Fibroblast of the aortic adventitia (primary cell): ENCODE measurements at regions not wholly inside any gene's neighbourhood (a gene's known extent, or its start where the extent isn't known, plus 50 kb on each side); places are given as distances from the start of the nearest gene placed in this dataset.

Experiments
- DNase-seq: peaks from one replicate; pipeline ENCODE4 v3.0.0-alpha.2; 2010; ENCODE audit warnings: low read depth
- H3K4me3 ChIP-seq: 2 replicates; pipeline ENCODE4 v1.5.1; 2011; ENCODE audit warnings: low read depth, mild to moderate bottlenecking, control low read depth, low read length, moderate library complexity
- TF ChIP-seq, protein P1 (sequence below): IDR thresholded peaks from 2 replicates; pipeline ENCODE4 v1.5.1; 2011; ENCODE audit warnings: mild to moderate bottlenecking, low read length, control low read depth, inconsistent platforms; ENCODE audit not compliant: insufficient read depth

DNA sequence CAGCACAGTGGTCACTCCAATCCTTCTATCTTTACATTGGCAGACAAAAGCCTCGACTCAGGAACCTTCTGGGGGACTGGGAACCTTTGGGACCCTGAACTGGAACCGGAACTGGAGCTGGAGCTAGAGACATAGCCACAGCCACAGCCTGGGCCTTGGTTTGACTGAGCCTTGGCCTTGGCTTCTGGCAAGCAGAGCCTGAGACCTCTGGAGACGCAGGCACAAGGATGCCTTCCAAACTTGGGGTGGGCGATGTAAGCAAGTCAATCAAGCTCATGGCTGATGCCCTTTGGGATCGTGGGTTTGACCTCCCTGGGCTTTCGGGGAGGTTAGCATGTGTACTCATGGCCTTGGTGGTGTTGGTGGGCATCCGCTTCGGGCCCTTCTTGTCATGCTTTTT, 619.3 kb downstream of the MBD2 start:
- TF ChIP-seq, protein P1, sequence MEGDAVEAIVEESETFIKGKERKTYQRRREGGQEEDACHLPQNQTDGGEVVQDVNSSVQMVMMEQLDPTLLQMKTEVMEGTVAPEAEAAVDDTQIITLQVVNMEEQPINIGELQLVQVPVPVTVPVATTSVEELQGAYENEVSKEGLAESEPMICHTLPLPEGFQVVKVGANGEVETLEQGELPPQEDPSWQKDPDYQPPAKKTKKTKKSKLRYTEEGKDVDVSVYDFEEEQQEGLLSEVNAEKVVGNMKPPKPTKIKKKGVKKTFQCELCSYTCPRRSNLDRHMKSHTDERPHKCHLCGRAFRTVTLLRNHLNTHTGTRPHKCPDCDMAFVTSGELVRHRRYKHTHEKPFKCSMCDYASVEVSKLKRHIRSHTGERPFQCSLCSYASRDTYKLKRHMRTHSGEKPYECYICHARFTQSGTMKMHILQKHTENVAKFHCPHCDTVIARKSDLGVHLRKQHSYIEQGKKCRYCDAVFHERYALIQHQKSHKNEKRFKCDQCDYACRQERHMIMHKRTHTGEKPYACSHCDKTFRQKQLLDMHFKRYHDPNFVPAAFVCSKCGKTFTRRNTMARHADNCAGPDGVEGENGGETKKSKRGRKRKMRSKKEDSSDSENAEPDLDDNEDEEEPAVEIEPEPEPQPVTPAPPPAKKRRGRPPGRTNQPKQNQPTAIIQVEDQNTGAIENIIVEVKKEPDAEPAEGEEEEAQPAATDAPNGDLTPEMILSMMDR, result no peak
- H3K4me3 ChIP-seq, result no peak overlapping the region
- DNase-seq, result no peak

DNA sequence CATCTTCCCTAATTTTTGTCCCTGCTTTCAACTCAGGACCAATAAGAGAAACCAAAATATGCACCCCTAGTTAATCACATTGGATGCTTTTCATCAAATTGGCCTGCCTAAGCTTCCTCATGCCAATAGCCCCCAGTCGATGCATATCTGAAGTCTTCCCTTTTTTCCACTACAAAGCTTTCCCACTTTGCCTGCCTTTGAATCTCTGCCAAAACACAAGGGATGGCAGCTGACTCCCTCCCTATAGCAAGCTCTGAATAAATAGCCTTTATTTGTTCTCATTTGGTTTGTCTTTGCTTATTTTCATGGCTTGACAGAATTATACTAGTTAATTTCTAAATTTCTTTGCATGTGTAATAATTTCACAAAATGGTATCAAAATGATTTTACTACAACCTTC, 621.2 kb downstream of the MBD2 start:
- TF ChIP-seq, protein P1, result no peak
- DNase-seq, result no peak
- no peak overlapping the region for H3K4me3 ChIP-seq

DNA sequence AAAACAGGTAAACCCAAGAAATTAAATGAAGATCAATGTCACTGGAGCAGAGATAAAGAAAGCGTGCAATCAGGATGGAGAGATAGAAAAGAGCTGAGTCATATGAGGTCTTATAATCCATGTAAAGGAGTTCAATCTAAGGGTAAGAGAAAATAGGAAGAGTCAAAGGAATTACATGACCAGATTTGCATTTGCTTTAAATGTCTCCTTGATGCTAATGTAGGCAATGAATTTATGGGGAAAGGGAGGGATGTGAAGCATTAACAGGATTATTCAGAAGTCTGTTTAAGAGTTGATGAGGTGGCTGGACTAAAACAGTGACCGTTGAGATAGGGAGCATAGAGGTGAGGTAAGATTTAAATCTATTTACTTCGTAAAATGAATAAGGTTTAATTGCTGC, 623.1 kb downstream of the MBD2 start:
- TF ChIP-seq, protein P1, result no peak
- H3K4me3 ChIP-seq, result no peak overlapping the region
- no peak for DNase-seq

DNA sequence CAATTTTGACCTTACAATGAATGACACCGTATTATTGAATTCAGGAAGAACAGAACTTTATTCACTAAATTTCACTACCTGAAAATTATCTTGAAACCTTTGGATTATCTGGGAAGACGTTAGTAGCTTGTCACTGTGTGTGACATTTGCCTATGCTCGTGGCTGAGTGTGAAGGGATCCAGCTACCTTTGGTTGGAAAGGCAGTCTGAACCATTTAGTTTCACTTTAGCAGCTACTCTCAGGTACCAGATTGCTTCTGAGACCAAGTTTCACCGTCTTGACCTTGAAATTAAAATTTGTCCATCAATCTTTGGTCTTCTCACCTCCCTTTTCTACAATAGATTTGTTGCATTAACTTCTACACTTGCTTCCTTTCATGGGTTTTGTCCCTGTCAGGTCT, 637.5 kb downstream of the MBD2 start:
- no peak for DNase-seq
- TF ChIP-seq, protein P1, result no peak
- no peak overlapping the region for H3K4me3 ChIP-seq
